ENCODE measurements at regions not wholly inside any gene's neighbourhood (a gene's known extent, or its start where the extent isn't known, plus 50 kb on each side); places are given as distances from the start of the nearest gene placed in this dataset.

GRCh38 chr11:129631201-129631600 lies 184.4 kb upstream of the TMEM45B start:
- no peaks in the 10 kb centered on the region for H3K79me2 ChIP-seq (ENCODE audit: insufficient read depth, low read length)
- H3K4me1 ChIP-seq (ENCODE audit: insufficient read depth, low read length): no peaks in the 10 kb centered on the region
- no peaks in the 10 kb centered on the region for H4K20me1 ChIP-seq (ENCODE audit: insufficient read depth, low read length)
- DNase-seq: no peak
- no peak overlapping the region for H3K27ac ChIP-seq (ENCODE audit: low read length)
- no peaks in the 10 kb centered on the region for H3K27me3 ChIP-seq (ENCODE audit: insufficient read depth, low read length, poor library complexity)
- no peak for ATAC-seq (ENCODE audit: insufficient read depth, low read depth)
- no peak overlapping the region for H2AFZ ChIP-seq (ENCODE audit: low read depth, low read length)
- TF ChIP-seq EZH2 (IDR thresholded peaks at IDR 0.05; ENCODE audit: borderline replicate concordance, low read depth, low read length, severe bottlenecking) (no peak), CTCF (IDR thresholded peaks at IDR 0.05; ENCODE audit: borderline replicate concordance, extremely low read depth, low read length, poor library complexity, severe bottlenecking) (no peak)
- H3K9ac ChIP-seq (ENCODE audit: low read depth, low read length): no peak overlapping the region
- no peaks in the 10 kb centered on the region for H3K36me3 ChIP-seq (ENCODE audit: insufficient read depth, low read length)
- no peaks in the 10 kb centered on the region for H3K9me3 ChIP-seq (ENCODE audit: insufficient read depth, low read length, severe bottlenecking)
- H3K4me3 ChIP-seq (ENCODE audit: low read depth in 1 of 2, low read length in 2 of 2): no peak overlapping the region
- H3K4me2 ChIP-seq (ENCODE audit: insufficient read depth, low read length): no peak overlapping the region

GRCh38 chr11:129636926-129637325 lies 178.7 kb upstream of the TMEM45B start:
- TF ChIP-seq CTCF (IDR thresholded peaks at IDR 0.05; ENCODE audit: borderline replicate concordance, extremely low read depth, low read length, poor library complexity, severe bottlenecking) (no peak), EZH2 (IDR thresholded peaks at IDR 0.05; ENCODE audit: borderline replicate concordance, low read depth, low read length, severe bottlenecking) (no peak)
- H3K9me3 ChIP-seq (ENCODE audit: insufficient read depth, low read length, severe bottlenecking): no peaks in the 10 kb centered on the region
- H3K36me3 ChIP-seq (ENCODE audit: insufficient read depth, low read length): no peaks in the 10 kb centered on the region
- no peak for ATAC-seq (ENCODE audit: insufficient read depth, low read depth)
- H2AFZ ChIP-seq (ENCODE audit: low read depth, low read length): no peak overlapping the region
- no peaks in the 10 kb centered on the region for H3K27me3 ChIP-seq (ENCODE audit: insufficient read depth, low read length, poor library complexity)
- H3K4me1 ChIP-seq (ENCODE audit: insufficient read depth, low read length): no peaks in the 10 kb centered on the region
- H3K79me2 ChIP-seq (ENCODE audit: insufficient read depth, low read length): no peaks in the 10 kb centered on the region
- H3K9ac ChIP-seq (ENCODE audit: low read depth, low read length): no peak overlapping the region
- no peak overlapping the region for H3K4me3 ChIP-seq (ENCODE audit: low read depth in 1 of 2, low read length in 2 of 2)
- no peak overlapping the region for H3K4me2 ChIP-seq (ENCODE audit: insufficient read depth, low read length)
- no peak for DNase-seq
- no peak overlapping the region for H3K27ac ChIP-seq (ENCODE audit: low read length)
- H4K20me1 ChIP-seq (ENCODE audit: insufficient read depth, low read length): no peaks in the 10 kb centered on the region

GRCh38 chr11:129637473-129637872 lies 178.2 kb upstream of the TMEM45B start:
- no peak overlapping the region for H3K4me2 ChIP-seq (ENCODE audit: insufficient read depth, low read length)
- DNase-seq: no peak
- H3K9ac ChIP-seq (ENCODE audit: low read depth, low read length): no peak overlapping the region

More at GRCh38 chr11:129637473-129637872, 178.2 kb upstream of the TMEM45B start:
- H3K4me1 ChIP-seq (ENCODE audit: insufficient read depth, low read length): no peaks in the 10 kb centered on the region
- no peaks in the 10 kb centered on the region for H3K9me3 ChIP-seq (ENCODE audit: insufficient read depth, low read length, severe bottlenecking)
- no peaks in the 10 kb centered on the region for H3K79me2 ChIP-seq (ENCODE audit: insufficient read depth, low read length)
- no peak for TF ChIP-seq EZH2 (IDR thresholded peaks at IDR 0.05; ENCODE audit: borderline replicate concordance, low read depth, low read length, severe bottlenecking)
- no peak for TF ChIP-seq CTCF (IDR thresholded peaks at IDR 0.05; ENCODE audit: borderline replicate concordance, extremely low read depth, low read length, poor library complexity, severe bottlenecking)
- no peak overlapping the region for H2AFZ ChIP-seq (ENCODE audit: low read depth, low read length)
- no peaks in the 10 kb centered on the region for H4K20me1 ChIP-seq (ENCODE audit: insufficient read depth, low read length)
- no peak overlapping the region for H3K27ac ChIP-seq (ENCODE audit: low read length)
- no peak for ATAC-seq (ENCODE audit: insufficient read depth, low read depth)
- H3K4me3 ChIP-seq (ENCODE audit: low read depth in 1 of 2, low read length in 2 of 2): no peak overlapping the region
- H3K36me3 ChIP-seq (ENCODE audit: insufficient read depth, low read length): no peaks in the 10 kb centered on the region
- H3K27me3 ChIP-seq (ENCODE audit: insufficient read depth, low read length, poor library complexity): no peaks in the 10 kb centered on the region

Measured in DND-41 (cell line).